Neural progenitor cell (in vitro differentiated cells): ENCODE measurements at regions not wholly inside any gene's neighbourhood (a gene's known extent, or its start where the extent isn't known, plus 50 kb on each side); places are given as distances from the start of the nearest gene placed in this dataset.

Experiments used
- DNase-seq: peaks from one replicate; pipeline ENCODE4 v3.0.0-alpha.2; 2016; ENCODE audit warnings: low spot score
- H2AFZ ChIP-seq: fragments of 200-600 bp; sonication (generic); replicated peaks from 2 replicates; pipeline ENCODE4 v1.6.1; 2016; ENCODE audit warnings: antibody characterized with exemption
- H3F3A ChIP-seq: fragments of 200-600 bp; sonication (generic); 2 replicates; pipeline ENCODE4 v1.6.1; 2016; ENCODE audit warnings: antibody characterized with exemption, low read depth
- H3K27ac ChIP-seq: fragments of 200-600 bp; sonication (generic); 2 replicates; pipeline ENCODE4 v1.5.1; 2016; ENCODE audit warnings: mild to moderate bottlenecking
- H3K27me3 ChIP-seq: fragments of 200-600 bp; sonication (generic); 2 replicates; pipeline ENCODE4 v1.6.1; 2016; ENCODE audit warnings: mild to moderate bottlenecking, moderate library complexity
- H3K36me3 ChIP-seq: fragments of 200-600 bp; sonication (generic); 2 replicates; pipeline ENCODE4 v1.5.1; 2016
- H3K4me1 ChIP-seq: fragments of 200-600 bp; sonication (generic); 2 replicates; pipeline ENCODE4 v1.6.1; 2016; ENCODE audit warnings: mixed run types
- H3K4me2 ChIP-seq: fragments of 200-600 bp; sonication (generic); 2 replicates; pipeline ENCODE4 v1.6.1; 2016
- H3K4me3 ChIP-seq: fragments of 200-600 bp; sonication (generic); 2 replicates; pipeline ENCODE4 v1.5.1; 2016
- H3K79me2 ChIP-seq: fragments of 200-600 bp; sonication (generic); 2 replicates; pipeline ENCODE4 v1.6.1; 2016; ENCODE audit warnings: low read depth
- H3K9ac ChIP-seq: fragments of 200-600 bp; sonication (generic); 2 replicates; pipeline ENCODE4 v1.6.1; 2016
- H3K9me3 ChIP-seq: fragments of 200-600 bp; sonication (generic); 2 replicates; pipeline ENCODE4 v1.5.1; 2016; ENCODE audit warnings: low read depth
- H4K20me1 ChIP-seq: fragments of 200-600 bp; sonication (generic); 2 replicates; pipeline ENCODE4 v1.6.1; 2016; ENCODE audit warnings: low read depth
- H3K27ac Mint-ChIP-seq: 3 replicates; pipeline ENCODE4 v1.8.0; 2021; ENCODE audit warnings: mixed read lengths
- H3K27me3 Mint-ChIP-seq: 2 replicates; pipeline ENCODE4 v1.8.0; 2022; ENCODE audit warnings: low read depth, mild to moderate bottlenecking, inconsistent platforms, moderate library complexity, mixed read lengths; ENCODE audit not compliant: insufficient read depth
- H3K36me3 Mint-ChIP-seq: 3 replicates; pipeline ENCODE4 v1.8.0; 2021; ENCODE audit warnings: mixed read lengths
- H3K4me1 Mint-ChIP-seq: 3 replicates; pipeline ENCODE4 v1.8.0; 2021; ENCODE audit warnings: mixed read lengths
- H3K4me3 Mint-ChIP-seq: 3 replicates; pipeline ENCODE4 v1.8.0; 2021; ENCODE audit warnings: mild to moderate bottlenecking, moderate library complexity, mixed read lengths
- H3K9me3 Mint-ChIP-seq: 3 replicates; pipeline ENCODE4 v1.8.0; 2020; ENCODE audit warnings: mixed read lengths
- EZH2 ChIP-seq: fragments of 200-600 bp; sonication (generic); IDR thresholded peaks from 2 replicates; pipeline ENCODE4 v1.6.1; 2017; ENCODE audit warnings: antibody characterized with exemption, mild to moderate bottlenecking, moderate library complexity
- EZH2phosphoT487 ChIP-seq: fragments of 200-600 bp; sonication (generic); IDR thresholded peaks from 2 replicates; pipeline ENCODE4 v1.6.1; 2017; ENCODE audit warnings: antibody characterized with exemption
- TF ChIP-seq, protein P1 (sequence below): fragments of 200-600 bp; sonication (generic); IDR thresholded peaks from 2 replicates; pipeline ENCODE4 v1.5.1; 2017; ENCODE audit warnings: antibody characterized with exemption, mild to moderate bottlenecking

- Mint-ChIP-seq H3K4me1 (peaks cover 6% of the 10 kb centered on the region), H3K27ac (no peak overlapping the region), H3K36me3 (no peaks in the 10 kb centered on the region), H3K27me3 (peaks cover 2% of the 10 kb centered on the region), H3K4me3 (no peak overlapping the region), H3K9me3 (no peaks in the 10 kb centered on the region)
- Histone ChIP-seq H2AFZ (no peak overlapping the region), H3K9me3 (no peaks in the 10 kb centered on the region), H3K36me3 (no peaks in the 10 kb centered on the region), H3F3A (no peaks in the 10 kb centered on the region), H3K4me1 (no peaks in the 10 kb centered on the region), H4K20me1 (no peaks in the 10 kb centered on the region), H3K79me2 (no peaks in the 10 kb centered on the region), H3K9ac (no peak overlapping the region), H3K27ac (no peak overlapping the region), H3K4me2 (no peak overlapping the region), H3K27me3 (no peaks in the 10 kb centered on the region), H3K4me3 (no peak overlapping the region)
- TF ChIP-seq EZH2 = no peak
- TF ChIP-seq EZH2phosphoT487 = no peak
- DNase-seq = no peak
Observed at GRCh38 chr13:108104736-108105135, 110.6 kb downstream of the LIG4 start.

- H3K9me3 ChIP-seq = no peaks in the 10 kb centered on the region
- no peak overlapping the region for H3K4me3 Mint-ChIP-seq
- H3K27me3 Mint-ChIP-seq = peaks cover 2% of the 10 kb centered on the region
- peak overlapping the region; percentile 38 for H2AFZ ChIP-seq
- H3K4me3 ChIP-seq = no peak overlapping the region
- no peaks in the 10 kb centered on the region for H4K20me1 ChIP-seq
- no peaks in the 10 kb centered on the region for H3K27me3 ChIP-seq
- H3K9me3 Mint-ChIP-seq = no peaks in the 10 kb centered on the region
- H3K36me3 Mint-ChIP-seq = no peaks in the 10 kb centered on the region
- no peak for DNase-seq
- H3K27ac Mint-ChIP-seq = no peak overlapping the region
- no peak overlapping the region for H3K4me2 ChIP-seq
- no peaks in the 10 kb centered on the region for H3K79me2 ChIP-seq
- no peaks in the 10 kb centered on the region for H3K36me3 ChIP-seq
- no peak for TF ChIP-seq EZH2
- TF ChIP-seq, protein P1, sequence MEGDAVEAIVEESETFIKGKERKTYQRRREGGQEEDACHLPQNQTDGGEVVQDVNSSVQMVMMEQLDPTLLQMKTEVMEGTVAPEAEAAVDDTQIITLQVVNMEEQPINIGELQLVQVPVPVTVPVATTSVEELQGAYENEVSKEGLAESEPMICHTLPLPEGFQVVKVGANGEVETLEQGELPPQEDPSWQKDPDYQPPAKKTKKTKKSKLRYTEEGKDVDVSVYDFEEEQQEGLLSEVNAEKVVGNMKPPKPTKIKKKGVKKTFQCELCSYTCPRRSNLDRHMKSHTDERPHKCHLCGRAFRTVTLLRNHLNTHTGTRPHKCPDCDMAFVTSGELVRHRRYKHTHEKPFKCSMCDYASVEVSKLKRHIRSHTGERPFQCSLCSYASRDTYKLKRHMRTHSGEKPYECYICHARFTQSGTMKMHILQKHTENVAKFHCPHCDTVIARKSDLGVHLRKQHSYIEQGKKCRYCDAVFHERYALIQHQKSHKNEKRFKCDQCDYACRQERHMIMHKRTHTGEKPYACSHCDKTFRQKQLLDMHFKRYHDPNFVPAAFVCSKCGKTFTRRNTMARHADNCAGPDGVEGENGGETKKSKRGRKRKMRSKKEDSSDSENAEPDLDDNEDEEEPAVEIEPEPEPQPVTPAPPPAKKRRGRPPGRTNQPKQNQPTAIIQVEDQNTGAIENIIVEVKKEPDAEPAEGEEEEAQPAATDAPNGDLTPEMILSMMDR = no peak
- TF ChIP-seq EZH2phosphoT487 = no peak
- no peak overlapping the region for H3K9ac ChIP-seq
- H3K27ac ChIP-seq = no peak overlapping the region
- no peaks in the 10 kb centered on the region for H3K4me1 ChIP-seq
- H3F3A ChIP-seq = no peaks in the 10 kb centered on the region
- H3K4me1 Mint-ChIP-seq = peaks cover 6% of the 10 kb centered on the region
Observed at GRCh38 chr13:108102771-108103170, 112.6 kb downstream of the LIG4 start.

DNA sequence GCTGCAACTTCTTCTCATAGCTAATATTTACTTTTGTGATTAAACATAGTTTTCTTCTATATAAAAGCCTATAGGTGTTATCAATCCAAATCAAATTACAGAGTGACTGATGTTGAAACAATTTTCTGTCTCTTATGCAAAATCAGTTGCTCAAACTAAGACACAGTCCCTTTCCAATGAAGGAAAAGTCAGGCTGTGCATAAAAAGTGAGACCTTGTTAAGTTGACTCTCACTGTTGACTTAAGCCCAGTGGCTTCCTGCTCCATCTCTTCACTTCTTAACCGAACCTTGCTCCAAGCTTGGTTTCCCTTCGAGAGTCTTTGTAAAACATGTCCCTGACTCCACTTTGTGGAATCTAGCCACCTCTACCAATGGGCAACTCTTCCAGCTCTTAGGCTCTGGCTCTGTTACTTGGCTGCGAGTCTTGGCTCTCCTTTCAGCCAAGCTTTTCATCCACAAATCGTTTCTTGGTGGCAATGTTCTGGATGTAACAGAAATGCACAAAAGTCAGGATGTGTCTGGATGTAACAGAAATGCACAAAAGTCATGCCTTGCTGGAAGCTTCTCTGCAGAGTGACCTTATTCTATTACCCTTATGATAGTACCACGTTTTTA lies 118.9 kb downstream of the LIG4 start:
- Histone ChIP-seq H3K4me3 (no peak overlapping the region), H2AFZ (peak overlapping the region; percentile 45), H3K36me3 (no peaks in the 10 kb centered on the region), H3K79me2 (no peaks in the 10 kb centered on the region), H3K27me3 (no peaks in the 10 kb centered on the region), H3K9me3 (no peaks in the 10 kb centered on the region), H3K4me2 (no peak overlapping the region), H3K4me1 (no peaks in the 10 kb centered on the region), H3K27ac (no peak overlapping the region), H3F3A (no peaks in the 10 kb centered on the region), H3K9ac (no peak overlapping the region), H4K20me1 (no peaks in the 10 kb centered on the region)
- Mint-ChIP-seq H3K27ac (no peak overlapping the region), H3K4me1 (no peaks in the 10 kb centered on the region), H3K4me3 (no peak overlapping the region), H3K36me3 (no peaks in the 10 kb centered on the region), H3K27me3 (no peaks in the 10 kb centered on the region), H3K9me3 (no peaks in the 10 kb centered on the region)
- DNase-seq = no peak
- TF ChIP-seq EZH2phosphoT487 = no peak
- no peak for TF ChIP-seq EZH2
- TF ChIP-seq, protein P1 = no peak

DNA sequence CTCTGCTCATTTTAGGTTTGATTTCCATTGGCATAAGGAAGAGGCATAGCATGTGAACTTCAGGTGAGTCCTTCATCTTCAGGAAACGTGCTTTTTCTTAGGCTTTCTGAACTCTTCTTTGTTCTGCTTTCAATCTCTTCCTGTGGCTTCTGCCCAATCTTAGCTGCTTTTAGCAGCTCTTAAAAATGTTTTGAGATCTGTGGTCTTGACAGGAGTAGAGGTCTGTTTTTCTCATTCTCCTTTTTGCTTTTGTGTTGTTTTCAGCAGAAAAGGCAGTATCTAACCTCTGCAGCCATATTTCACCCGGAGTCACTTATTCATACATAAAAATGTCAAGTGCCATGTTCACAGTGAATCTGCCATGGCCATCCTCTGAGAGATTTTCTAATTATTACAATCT lies 120.3 kb downstream of the LIG4 start:
- H3K9me3 Mint-ChIP-seq = no peaks in the 10 kb centered on the region
- H3K27ac Mint-ChIP-seq = no peak overlapping the region
- H3K9ac ChIP-seq = no peak overlapping the region
- no peaks in the 10 kb centered on the region for H3K36me3 ChIP-seq
- DNase-seq = no peak
- no peak overlapping the region for H3K4me3 ChIP-seq
- no peak overlapping the region for H2AFZ ChIP-seq
- H3K4me2 ChIP-seq = no peak overlapping the region
- no peaks in the 10 kb centered on the region for H3K4me1 ChIP-seq
- no peaks in the 10 kb centered on the region for H3K79me2 ChIP-seq
- H3K27me3 Mint-ChIP-seq = no peaks in the 10 kb centered on the region
- TF ChIP-seq EZH2 (no peak), EZH2phosphoT487 (no peak)
- TF ChIP-seq, protein P1 = no peak
- no peaks in the 10 kb centered on the region for H3K9me3 ChIP-seq
- no peaks in the 10 kb centered on the region for H3K4me1 Mint-ChIP-seq
- no peaks in the 10 kb centered on the region for H4K20me1 ChIP-seq
- no peaks in the 10 kb centered on the region for H3K27me3 ChIP-seq
- no peak overlapping the region for H3K27ac ChIP-seq
- no peaks in the 10 kb centered on the region for H3F3A ChIP-seq
- no peaks in the 10 kb centered on the region for H3K36me3 Mint-ChIP-seq
- no peak overlapping the region for H3K4me3 Mint-ChIP-seq
